Stimulated activated naive CD8-positive, alpha-beta T cell treated with anti-CD3 and anti-CD28 coated beads, Interleukin-15, amount 100 ng/mL, for 72 hours (primary cell): ENCODE measurements at regions not wholly inside any gene's neighbourhood (a gene's known extent, or its start where the extent isn't known, plus 50 kb on each side); places are given as distances from the start of the nearest gene placed in this dataset.

Source experiments
- ATAC-seq: fragments of 150-1000 bp; cut with Tn5 transposase; 2 replicates; pipeline ENCODE4 v1.10.0; 2021; ENCODE audit warnings: mild to moderate bottlenecking, moderate library complexity
- DNase-seq, 2 donors: peaks; one replicate each; pipeline ENCODE4 v3.0.0; 2021 to 2022
- H3K27ac Mint-ChIP-seq, 2 donors: one replicate each; pipeline ENCODE4 v1.8.0; 2022; ENCODE audit warnings: mild to moderate bottlenecking in 2 of 2, mixed read lengths in 2 of 2, moderate library complexity in 2 of 2
- H3K27me3 Mint-ChIP-seq: one replicate; pipeline ENCODE4 v1.8.0; 2022; ENCODE audit warnings: mixed read lengths
- H3K4me1 Mint-ChIP-seq: one replicate; pipeline ENCODE4 v1.8.0; 2022; ENCODE audit warnings: mild to moderate bottlenecking, mixed read lengths
- H3K4me3 Mint-ChIP-seq, 2 donors: one replicate each; pipeline ENCODE4 v1.8.0; 2022; ENCODE audit warnings: mild to moderate bottlenecking in 2 of 2, mixed read lengths in 2 of 2, moderate library complexity in 1 of 2
- H3K9me3 Mint-ChIP-seq, 2 donors: one replicate each; pipeline ENCODE4 v1.8.0; 2022; ENCODE audit warnings: mixed read lengths in 2 of 2

DNA sequence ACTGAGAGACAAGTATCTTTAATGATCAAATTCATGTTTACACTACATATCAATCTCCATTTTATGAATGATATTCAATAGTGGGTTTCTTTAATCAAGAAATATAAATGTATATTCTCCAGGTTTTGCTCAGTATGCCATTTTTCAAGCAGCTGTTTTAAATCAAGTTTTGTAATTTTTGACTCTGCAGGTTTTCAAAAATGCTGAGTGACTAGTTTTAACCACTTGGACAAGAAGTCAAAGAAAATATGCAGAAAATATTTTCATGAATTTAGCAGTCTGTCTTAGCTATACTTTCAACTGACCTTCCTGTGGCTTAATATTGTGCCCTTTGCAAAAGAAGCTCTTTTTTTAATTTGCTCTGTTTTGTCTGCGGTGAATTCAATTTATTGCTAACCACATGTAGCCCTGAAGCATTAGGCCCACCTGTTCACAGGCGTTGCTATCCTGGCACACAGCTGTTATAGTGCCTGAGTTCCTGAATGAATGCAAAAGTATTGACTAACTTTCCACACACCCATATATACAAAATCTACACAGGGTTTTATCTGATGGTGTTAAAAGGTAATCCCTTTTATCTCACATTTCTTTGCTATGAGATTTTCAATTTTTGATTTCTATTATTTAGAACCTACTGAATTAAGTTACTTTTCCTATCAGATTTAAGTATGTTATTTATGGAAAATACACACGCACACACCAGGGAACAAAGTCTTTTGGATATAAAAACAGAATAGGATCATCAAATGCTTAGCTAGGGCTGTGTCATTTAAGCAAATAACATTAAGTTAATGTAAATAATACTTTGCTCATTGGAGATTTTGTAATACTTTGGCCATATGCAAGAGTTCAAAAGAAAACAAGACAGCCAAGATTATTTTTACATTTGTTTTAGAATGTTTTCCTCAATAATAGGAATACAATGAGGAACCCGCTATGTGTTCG lies 1166.1 kb upstream of the GBE1 start:
- DNase-seq: no peak
- ATAC-seq: no peak
- Mint-ChIP-seq H3K27ac (no peak overlapping the region), H3K9me3 (no peaks in the 10 kb centered on the region), H3K4me3 (no peak overlapping the region), H3K4me1 (no peaks in the 10 kb centered on the region), H3K27me3 (no peaks in the 10 kb centered on the region)

DNA sequence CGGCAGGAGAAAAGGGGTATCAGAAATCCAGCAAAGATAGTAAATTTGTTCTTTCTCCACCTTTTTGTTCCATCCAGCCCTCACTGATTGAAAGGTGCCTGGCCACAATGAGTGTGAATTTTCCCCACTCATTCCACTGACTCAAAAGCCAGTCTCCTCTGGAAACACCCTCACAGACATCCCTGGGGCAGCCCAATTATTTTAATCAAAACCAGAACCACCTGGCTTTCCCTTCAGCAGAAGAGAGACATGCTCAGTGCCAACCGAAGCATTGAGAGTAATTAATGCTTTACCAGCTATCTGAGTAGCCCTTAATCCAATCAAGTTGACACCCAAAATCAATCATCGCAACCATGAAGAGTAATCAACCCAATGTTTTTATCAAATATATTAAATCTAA lies 1129.6 kb upstream of the GBE1 start:
- Mint-ChIP-seq H3K9me3 (peaks cover 0 to 5% of the 10 kb centered on the region in 2 donors), H3K4me3 (no peak overlapping the region), H3K27me3 (no peaks in the 10 kb centered on the region), H3K4me1 (no peaks in the 10 kb centered on the region), H3K27ac (no peak overlapping the region)
- ATAC-seq: no peak
- DNase-seq: no peak

DNA sequence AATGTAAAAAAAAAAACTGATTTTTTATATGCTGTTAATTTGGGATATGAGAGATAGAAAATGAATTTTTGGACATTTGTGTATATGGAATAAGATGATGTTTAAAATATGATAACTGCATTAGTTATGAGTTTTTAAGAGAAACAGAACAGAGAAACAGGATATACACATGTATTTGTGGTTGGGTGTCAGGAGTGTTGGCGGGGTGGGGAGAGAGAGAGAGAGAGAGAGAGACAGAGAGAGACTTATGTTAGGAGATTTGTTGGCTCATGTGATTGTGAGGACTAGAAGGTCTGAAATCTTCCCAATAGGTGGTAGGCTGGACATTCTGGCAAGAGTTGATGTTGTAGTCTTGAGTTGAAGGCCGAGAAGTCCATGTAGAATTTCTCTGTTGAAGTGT lies 1121.6 kb upstream of the GBE1 start:
- Mint-ChIP-seq H3K27ac (peak overlapping the region in 1 of 2 donors; percentile 28), H3K27me3 (no peaks in the 10 kb centered on the region), H3K4me3 (no peak overlapping the region), H3K4me1 (no peaks in the 10 kb centered on the region), H3K9me3 (peaks cover 0 to 18% of the 10 kb centered on the region in 2 donors)
- DNase-seq: no peak
- no peak for ATAC-seq

DNA sequence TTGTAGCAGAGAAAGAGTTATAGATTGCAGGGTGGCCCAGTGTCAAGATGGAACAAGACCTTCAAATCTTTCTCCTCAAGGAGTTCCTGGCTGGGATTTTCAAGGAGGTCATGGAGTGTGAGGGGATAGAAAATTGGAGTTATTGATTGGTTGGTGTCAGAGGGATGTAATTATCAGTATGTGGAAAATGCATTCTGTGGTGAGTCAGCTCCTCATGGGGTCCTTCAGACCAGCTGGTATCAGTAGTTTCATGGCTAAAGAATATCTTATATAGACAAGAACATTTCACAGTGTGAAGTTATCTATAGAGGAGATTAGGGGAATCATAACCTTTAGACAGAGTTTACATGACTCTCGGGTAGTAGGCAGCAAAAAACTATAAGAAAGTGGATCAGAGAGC lies 1114.0 kb upstream of the GBE1 start:
- Mint-ChIP-seq H3K27ac (no peak overlapping the region), H3K4me3 (no peak overlapping the region), H3K9me3 (no peaks in the 10 kb centered on the region), H3K4me1 (no peaks in the 10 kb centered on the region), H3K27me3 (no peaks in the 10 kb centered on the region)
- ATAC-seq (no peak), DNase-seq (no peak)

DNA sequence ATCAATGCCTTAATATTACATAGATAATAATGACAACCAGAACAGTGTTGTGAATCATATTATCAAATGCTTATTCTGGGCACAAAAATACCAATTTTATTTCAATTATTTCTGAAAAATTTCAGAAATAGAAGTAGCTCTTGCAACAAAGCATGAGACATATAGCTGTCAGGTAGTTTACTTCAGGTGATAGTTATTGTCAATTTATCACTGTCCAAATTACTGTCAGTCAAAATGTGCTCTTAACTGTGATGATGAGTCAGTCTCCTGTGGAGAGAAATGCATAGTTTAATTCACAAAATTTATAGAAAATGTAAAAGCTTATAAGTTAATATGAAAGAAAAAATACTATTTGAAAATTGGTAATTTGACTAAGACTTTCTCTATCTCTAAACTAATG lies 1078.4 kb upstream of the GBE1 start:
- peaks cover 18 to 21% of the 10 kb centered on the region in 2 donors for H3K9me3 Mint-ChIP-seq
- ATAC-seq (no peak), DNase-seq (no peak)
- H3K4me3 Mint-ChIP-seq: no peak overlapping the region
- no peaks in the 10 kb centered on the region for H3K4me1 Mint-ChIP-seq
- H3K27me3 Mint-ChIP-seq: no peaks in the 10 kb centered on the region
- H3K27ac Mint-ChIP-seq: no peak overlapping the region

DNA sequence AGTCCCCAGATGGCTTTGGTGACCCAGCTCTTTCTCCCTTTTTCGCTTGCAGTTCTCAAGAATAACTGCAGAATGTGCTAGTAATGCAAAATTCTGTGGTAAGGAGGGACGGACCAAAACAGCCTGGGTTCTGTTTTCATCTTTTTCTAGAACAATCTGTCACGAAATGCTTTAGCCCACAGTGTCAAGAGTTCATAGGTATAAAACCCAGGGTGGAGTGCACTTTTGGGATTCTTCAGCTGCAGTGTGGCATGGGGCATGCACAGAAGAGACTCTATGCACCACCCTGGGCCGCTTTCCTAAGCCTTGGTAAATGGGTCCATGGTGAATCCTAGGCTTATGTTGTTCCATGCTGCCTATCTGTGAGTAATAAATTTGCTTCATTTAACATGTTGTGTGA lies 1072.7 kb upstream of the GBE1 start:
- ATAC-seq (no peak), DNase-seq (no peak)
- no peaks in the 10 kb centered on the region for H3K4me1 Mint-ChIP-seq
- no peak overlapping the region for H3K27ac Mint-ChIP-seq
- peaks cover 0 to 13% of the 10 kb centered on the region in 2 donors for H3K9me3 Mint-ChIP-seq
- no peaks in the 10 kb centered on the region for H3K27me3 Mint-ChIP-seq
- no peak overlapping the region for H3K4me3 Mint-ChIP-seq

DNA sequence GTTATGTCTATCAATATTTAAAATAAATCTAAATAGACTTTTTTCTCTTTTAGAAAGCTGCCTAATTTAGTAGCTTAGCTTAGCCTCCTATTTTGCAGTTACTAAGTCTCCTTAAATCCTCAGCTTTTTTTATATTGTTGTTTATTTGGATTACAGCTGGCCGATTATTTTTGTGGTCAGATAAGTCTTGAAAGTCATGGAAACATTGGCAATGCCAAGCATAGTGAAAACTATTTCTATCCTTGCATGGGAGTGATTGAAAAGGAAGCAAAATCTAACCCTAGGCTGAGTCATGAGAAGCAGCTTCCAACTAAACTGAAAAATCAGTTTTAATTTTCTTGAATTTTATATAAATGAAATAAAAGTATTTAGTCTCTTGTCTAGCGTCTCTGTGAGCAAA lies 1063.0 kb upstream of the GBE1 start:
- no peak for DNase-seq

DNA sequence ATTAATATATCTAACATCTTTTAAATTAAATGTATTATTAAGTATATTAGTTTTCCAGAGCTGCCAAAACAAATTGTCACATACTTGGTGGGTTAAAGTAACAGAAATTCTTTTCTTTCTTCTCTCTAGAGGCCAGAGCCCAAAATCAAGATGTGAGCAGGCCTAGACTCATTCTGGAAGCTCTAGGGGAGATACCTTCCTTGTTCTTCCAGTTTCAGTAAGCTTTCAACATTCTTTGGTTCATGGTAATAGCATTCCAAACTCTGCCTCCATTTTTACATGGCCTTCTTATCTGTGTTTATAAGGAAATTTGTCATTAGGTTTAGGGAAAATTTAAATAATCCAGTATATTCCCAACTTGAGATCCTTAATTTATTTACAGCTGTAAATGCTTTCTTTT lies 1054.6 kb upstream of the GBE1 start:
- Mint-ChIP-seq H3K4me3 (no peak overlapping the region), H3K4me1 (no peaks in the 10 kb centered on the region), H3K9me3 (peaks cover 10 to 26% of the 10 kb centered on the region in 2 donors), H3K27me3 (no peaks in the 10 kb centered on the region), H3K27ac (no peak overlapping the region)
- no peak for DNase-seq
- no peak for ATAC-seq

More for the DNA sequence above, 1063.0 kb upstream of the GBE1 start:
- peaks cover 4 to 6% of the 10 kb centered on the region in 2 donors for H3K9me3 Mint-ChIP-seq
- no peak for ATAC-seq
- H3K27ac Mint-ChIP-seq: no peak overlapping the region
- no peaks in the 10 kb centered on the region for H3K27me3 Mint-ChIP-seq
- H3K4me3 Mint-ChIP-seq: no peak overlapping the region
- no peaks in the 10 kb centered on the region for H3K4me1 Mint-ChIP-seq

DNA sequence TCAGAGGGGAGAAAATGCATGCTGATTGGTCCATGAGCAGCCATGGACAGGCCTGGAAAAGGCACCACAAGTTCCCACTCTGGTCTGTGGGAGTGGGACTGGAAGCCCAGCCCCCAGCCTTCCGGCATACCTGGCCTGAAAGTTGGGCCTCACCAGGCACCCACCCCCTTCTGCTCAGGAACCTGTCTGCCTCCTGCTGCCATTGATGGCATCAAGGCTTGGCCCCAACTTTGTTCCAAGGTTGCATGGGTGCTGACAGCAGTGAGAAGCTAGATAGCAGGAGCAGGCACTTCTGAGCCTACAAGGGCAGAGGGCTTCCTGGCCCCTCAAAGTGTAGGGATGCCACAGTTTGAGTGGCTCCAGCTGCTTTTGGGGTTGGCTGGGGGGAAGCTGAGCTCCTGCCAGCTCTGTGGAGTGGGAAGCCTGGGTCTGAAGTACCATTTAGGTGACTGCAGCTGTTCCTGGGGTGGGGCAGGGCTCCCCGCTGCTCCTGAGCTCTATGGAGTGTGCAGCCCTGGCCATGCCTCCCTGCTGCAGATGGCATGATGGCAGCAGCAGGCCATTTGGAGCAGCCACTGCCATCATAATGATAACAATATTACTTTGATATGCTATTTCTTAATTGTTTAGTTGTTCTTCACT lies 1054.1 kb upstream of the GBE1 start:
- peaks cover 10 to 26% of the 10 kb centered on the region in 2 donors for H3K9me3 Mint-ChIP-seq
- H3K27ac Mint-ChIP-seq: no peak overlapping the region
- DNase-seq: no peak
- ATAC-seq: no peak
- H3K4me1 Mint-ChIP-seq: no peaks in the 10 kb centered on the region
- H3K27me3 Mint-ChIP-seq: no peaks in the 10 kb centered on the region
- no peak overlapping the region for H3K4me3 Mint-ChIP-seq

DNA sequence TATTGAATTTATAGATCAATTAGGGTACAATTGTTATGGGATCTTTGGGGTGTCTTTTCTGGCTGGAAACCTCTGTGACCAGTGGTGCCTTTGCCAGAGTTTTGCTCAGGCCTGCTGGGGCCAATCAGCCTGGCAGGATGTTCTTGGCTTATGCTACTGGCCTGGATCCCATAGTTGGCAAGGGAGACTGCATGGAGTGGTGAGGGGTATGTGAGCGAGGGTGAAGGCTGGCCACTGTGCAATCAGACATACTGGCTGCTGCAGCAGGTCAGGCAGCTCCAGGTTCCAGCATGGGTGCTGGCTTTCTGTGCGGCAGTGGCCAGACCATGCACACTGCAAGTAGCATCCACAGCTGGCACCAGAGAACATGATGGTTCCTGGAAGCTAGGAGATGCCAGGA lies 1053.2 kb upstream of the GBE1 start:
- H3K9me3 Mint-ChIP-seq: peaks cover 7 to 26% of the 10 kb centered on the region in 2 donors

DNA sequence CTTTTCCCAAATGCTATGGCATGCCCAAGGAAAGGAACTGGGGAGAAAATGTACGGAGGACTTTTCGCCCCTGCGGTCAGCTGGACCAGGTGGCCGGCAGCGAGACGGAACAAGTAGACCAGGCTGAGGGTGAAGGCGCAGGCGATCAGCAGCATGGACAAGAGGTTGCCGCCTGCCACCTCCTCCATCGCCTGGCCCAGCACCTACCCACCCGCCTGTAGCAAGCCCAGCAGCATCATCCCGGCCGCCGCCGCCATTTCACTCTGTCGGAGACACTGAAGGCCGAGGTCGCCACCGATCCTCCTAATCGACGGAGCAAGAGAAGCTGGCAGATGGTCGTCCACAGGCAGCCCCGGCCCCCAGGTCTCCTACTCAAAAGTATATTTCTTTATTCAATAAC lies 1046.3 kb upstream of the GBE1 start:
- Mint-ChIP-seq H3K4me3 (no peak overlapping the region), H3K4me1 (no peaks in the 10 kb centered on the region), H3K27me3 (no peaks in the 10 kb centered on the region), H3K27ac (no peak overlapping the region), H3K9me3 (peaks cover 4 to 12% of the 10 kb centered on the region in 2 donors)
- ATAC-seq: no peak
- no peak for DNase-seq

More for the DNA sequence above, 1053.2 kb upstream of the GBE1 start:
- Mint-ChIP-seq H3K27ac (no peak overlapping the region), H3K4me1 (no peaks in the 10 kb centered on the region), H3K27me3 (no peaks in the 10 kb centered on the region), H3K4me3 (no peak overlapping the region)
- no peak for ATAC-seq
- DNase-seq: no peak

DNA sequence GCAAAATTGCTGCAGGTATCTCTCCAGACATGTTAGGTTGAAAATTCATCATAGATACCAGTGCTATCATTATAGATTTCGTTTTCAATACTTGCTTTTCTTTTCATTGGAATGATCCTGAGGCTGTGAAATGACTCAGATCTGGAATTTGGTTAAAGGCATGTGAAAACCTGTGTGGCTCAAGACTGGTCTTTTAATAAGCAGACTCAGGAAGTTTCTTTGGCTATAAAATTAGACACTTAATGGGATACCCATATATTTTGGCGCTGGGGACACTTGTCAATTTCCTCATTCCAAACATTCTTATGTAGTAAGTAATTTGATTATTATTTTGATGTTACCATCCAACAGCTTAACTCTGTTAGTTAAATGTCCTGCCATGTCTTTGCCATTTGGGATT lies 1041.1 kb upstream of the GBE1 start:
- DNase-seq: no peak
- H3K4me1 Mint-ChIP-seq: no peaks in the 10 kb centered on the region
- H3K4me3 Mint-ChIP-seq: no peak overlapping the region
- H3K9me3 Mint-ChIP-seq: peaks cover 0 to 9% of the 10 kb centered on the region in 2 donors
- no peak for ATAC-seq
- no peaks in the 10 kb centered on the region for H3K27me3 Mint-ChIP-seq
- H3K27ac Mint-ChIP-seq: no peak overlapping the region

DNA sequence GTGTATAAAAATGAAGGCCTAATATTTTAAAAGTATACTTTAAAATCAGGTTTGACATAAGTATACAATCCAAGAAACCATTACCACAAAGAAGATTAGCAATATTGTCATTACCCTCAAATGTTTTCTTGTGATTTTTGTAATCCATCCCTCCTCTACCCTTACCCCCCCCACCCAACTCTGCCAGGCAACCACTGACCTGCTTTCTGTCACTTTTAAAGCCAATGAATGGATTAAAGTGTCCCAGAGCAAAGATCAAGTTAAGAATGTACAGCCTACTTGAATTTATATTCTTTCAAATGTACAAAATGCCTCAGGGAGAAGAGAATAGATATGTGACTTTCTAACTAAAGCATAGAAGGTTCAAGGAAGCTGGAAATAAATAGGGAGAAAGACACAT lies 1038.8 kb upstream of the GBE1 start:
- Mint-ChIP-seq H3K27ac (no peak overlapping the region), H3K4me1 (no peaks in the 10 kb centered on the region), H3K9me3 (peaks cover 4 to 9% of the 10 kb centered on the region in 2 donors), H3K4me3 (no peak overlapping the region), H3K27me3 (no peaks in the 10 kb centered on the region)
- DNase-seq: no peak
- no peak for ATAC-seq

DNA sequence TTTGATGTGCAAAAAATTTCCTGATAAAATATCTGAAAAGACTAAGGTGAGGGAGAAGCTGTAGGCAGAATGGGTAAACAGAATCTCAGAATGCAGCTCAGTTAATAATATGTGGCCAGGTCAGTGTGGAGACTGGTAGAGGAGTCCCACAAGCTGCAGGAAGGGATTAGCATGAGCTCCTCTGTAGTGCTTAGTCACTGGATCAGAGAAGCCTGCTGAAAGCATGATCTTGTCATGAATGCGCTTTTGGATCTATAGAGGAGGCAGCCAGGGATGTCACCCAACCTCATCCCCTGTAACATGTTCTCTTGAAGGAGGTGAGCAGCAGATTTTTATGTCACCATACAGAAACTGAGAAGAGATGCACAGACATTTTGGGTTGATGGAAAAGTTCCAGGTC lies 1035.3 kb upstream of the GBE1 start:
- Mint-ChIP-seq H3K9me3 (peaks cover 4 to 8% of the 10 kb centered on the region in 2 donors), H3K27ac (no peak overlapping the region), H3K4me1 (no peaks in the 10 kb centered on the region), H3K27me3 (no peaks in the 10 kb centered on the region), H3K4me3 (no peak overlapping the region)
- DNase-seq (no peak), ATAC-seq (no peak)

DNA sequence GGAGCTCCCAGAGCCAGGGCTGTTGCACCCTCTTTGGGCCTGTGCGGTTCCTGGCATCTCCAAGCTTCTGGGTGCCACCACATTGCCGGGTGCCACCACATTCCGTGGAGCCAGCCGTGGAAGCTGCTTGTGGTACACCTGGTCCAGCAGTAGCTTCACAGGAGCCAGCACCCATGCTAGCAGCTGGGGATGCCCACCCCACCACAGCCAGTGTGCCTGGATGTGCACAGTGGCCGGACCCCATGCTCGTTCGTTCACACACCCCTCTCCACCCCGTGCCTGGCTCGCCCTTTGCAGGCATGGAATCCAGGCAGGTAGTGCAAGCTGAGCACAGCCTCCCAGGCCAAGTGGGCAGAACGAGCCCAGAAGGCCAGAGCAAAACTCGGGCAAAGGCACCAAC lies 1029.8 kb upstream of the GBE1 start:
- Mint-ChIP-seq H3K27me3 (no peaks in the 10 kb centered on the region), H3K4me3 (no peak overlapping the region), H3K9me3 (peaks cover 9% of the 10 kb centered on the region in 2 donors), H3K27ac (no peak overlapping the region), H3K4me1 (no peaks in the 10 kb centered on the region)
- ATAC-seq (no peak), DNase-seq (no peak)

DNA sequence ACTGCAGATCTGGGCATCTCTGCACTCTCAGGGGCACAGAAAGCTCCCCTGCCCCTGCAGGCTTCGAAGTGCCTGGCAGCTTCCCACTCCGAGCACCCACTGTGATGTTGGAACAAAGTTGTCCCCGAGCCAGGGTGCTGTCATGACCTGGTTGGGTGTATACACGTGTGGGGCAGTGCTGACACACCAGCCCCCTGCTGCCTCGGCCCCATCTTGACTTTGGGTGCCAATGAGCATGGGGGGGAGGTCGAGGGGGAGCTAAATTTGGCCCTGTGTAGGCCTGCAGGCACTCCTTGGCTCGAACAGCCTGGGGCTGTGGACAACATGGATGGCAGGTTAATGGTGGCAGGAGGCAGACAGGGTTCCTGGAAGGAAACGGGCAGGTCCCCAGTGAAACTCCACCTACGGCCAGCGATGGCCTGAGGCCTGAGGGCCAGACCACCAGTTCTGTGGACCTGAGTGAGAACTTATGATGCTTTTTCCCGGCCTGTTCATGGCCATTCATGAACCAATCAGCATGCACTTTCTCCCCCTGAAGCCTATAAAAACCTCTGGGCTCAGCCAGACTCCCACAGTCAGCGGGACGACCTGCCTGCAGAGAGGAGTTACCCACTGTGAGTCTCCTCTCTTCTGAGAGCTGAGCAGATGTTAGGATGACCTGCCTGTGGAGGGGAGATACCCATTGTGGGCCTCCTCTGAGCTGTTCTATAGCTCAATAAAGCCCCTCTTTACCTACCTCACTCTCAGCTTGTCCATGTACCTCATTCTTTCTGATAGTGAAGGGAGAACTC lies 1029.1 kb upstream of the GBE1 start:
- Mint-ChIP-seq H3K9me3 (peaks cover 5 to 9% of the 10 kb centered on the region in 2 donors), H3K27me3 (no peaks in the 10 kb centered on the region), H3K27ac (no peak overlapping the region), H3K4me1 (no peaks in the 10 kb centered on the region), H3K4me3 (no peak overlapping the region)
- DNase-seq: no peak
- no peak for ATAC-seq
